Neural cell (in vitro differentiated cells): ENCODE measurements at regions not wholly inside any gene's neighbourhood (a gene's known extent, or its start where the extent isn't known, plus 50 kb on each side); places are given as distances from the start of the nearest gene placed in this dataset.

Experiments used
- H2AFZ ChIP-seq: fragments of 200-600, 300-800 bp; sonication (generic), shearing (Covaris generic); 2 replicates; pipeline ENCODE4 v1.6.0; 2014; ENCODE audit warnings: low read depth, mild to moderate bottlenecking, antibody characterized with exemption, low read length, moderate library complexity
- H3F3A ChIP-seq: fragments of 200-600 bp; shearing (Covaris generic); 2 replicates; pipeline ENCODE4 v1.6.1; 2016; ENCODE audit warnings: mild to moderate bottlenecking, moderate library complexity, mixed read lengths, antibody characterized with exemption, low read length; ENCODE audit not compliant: insufficient read depth, poor library complexity, severe bottlenecking
- H3K27ac ChIP-seq: fragments of 200-600, 300-800 bp; sonication (generic), shearing (Covaris generic); 2 replicates; pipeline ENCODE4 v1.5.1; 2014; ENCODE audit warnings: mild to moderate bottlenecking, low read length, moderate library complexity
- H3K27me3 ChIP-seq: fragments of 300-800, 200-600 bp; sonication (generic), shearing (Covaris generic); 2 replicates; pipeline ENCODE4 v1.6.0; 2014; ENCODE audit warnings: mild to moderate bottlenecking, low read depth, low read length, moderate library complexity; ENCODE audit not compliant: insufficient read depth
- H3K36me3 ChIP-seq: fragments of 300-800, 200-600 bp; sonication (generic), shearing (Covaris generic); 2 replicates; pipeline ENCODE4 v1.5.1; 2014; ENCODE audit warnings: mild to moderate bottlenecking, antibody characterized with exemption, low read length, moderate library complexity; ENCODE audit not compliant: insufficient read depth
- H3K4me2 ChIP-seq: fragments of 300-800, 200-600 bp; sonication (generic), shearing (Covaris generic); 2 replicates; pipeline ENCODE4 v1.6.0; 2014; ENCODE audit warnings: mild to moderate bottlenecking, low read length
- H3K4me3 ChIP-seq: fragments of 300-800, 200-600 bp; sonication (generic), shearing (Covaris generic); 2 replicates; pipeline ENCODE4 v1.5.1; 2014; ENCODE audit warnings: mild to moderate bottlenecking, low read length, moderate library complexity
- H3K79me2 ChIP-seq: fragments of 200-600 bp; shearing (Covaris generic); replicated peaks from 2 replicates; pipeline ENCODE4 v1.6.0; 2014; ENCODE audit warnings: mild to moderate bottlenecking, low read length, moderate library complexity; ENCODE audit not compliant: insufficient read depth
- H3K9ac ChIP-seq: fragments of 300-800, 200-600 bp; sonication (generic), shearing (Covaris generic); 2 replicates; pipeline ENCODE4 v1.6.1; 2016; ENCODE audit warnings: mild to moderate bottlenecking, low read length, mixed read lengths
- H3K9me2 ChIP-seq: fragments of 200-600 bp; shearing (Covaris generic); 2 replicates; pipeline ENCODE4 v1.6.1; 2016; ENCODE audit warnings: mild to moderate bottlenecking, low read length, mixed read lengths; ENCODE audit not compliant: insufficient read depth
- H3K9me3 ChIP-seq: fragments of 200-600, 300-800 bp; sonication (generic), shearing (Covaris generic); 2 replicates; pipeline ENCODE4 v1.6.1; 2016; ENCODE audit warnings: mild to moderate bottlenecking, mixed run types, low read length, moderate library complexity, mixed read lengths
- H4K20me1 ChIP-seq: fragments of 200-600 bp; shearing (Covaris generic); 2 replicates; pipeline ENCODE4 v1.6.1; 2016; ENCODE audit warnings: mild to moderate bottlenecking, mixed run types; ENCODE audit not compliant: insufficient read depth
- EP300 ChIP-seq: fragments of 450-650 bp; conservative IDR thresholded peaks from 2 replicates; pipeline ENCODE4 v1.6.1; 2014; ENCODE audit warnings: antibody characterized with exemption, mild to moderate bottlenecking, moderate library complexity; ENCODE audit not compliant: poor library complexity, severe bottlenecking
- EZH2 ChIP-seq: fragments of 200-600, 300-800 bp; shearing (Covaris generic), sonication (generic); IDR thresholded peaks from 2 replicates; pipeline ENCODE4 v1.6.1; 2014; ENCODE audit warnings: antibody characterized with exemption, low read length, borderline replicate concordance, mild to moderate bottlenecking; ENCODE audit not compliant: insufficient read depth, poor library complexity, severe bottlenecking
- MXI1 ChIP-seq: fragments of 450-650 bp; conservative IDR thresholded peaks from 2 replicates; pipeline ENCODE4 v1.6.1; 2014; ENCODE audit warnings: antibody characterized with exemption, mild to moderate bottlenecking; ENCODE audit not compliant: poor library complexity, severe bottlenecking
- POLR2AphosphoS5 ChIP-seq: IDR thresholded peaks from 2 replicates; pipeline ENCODE4 v1.6.1; 2012
- RAD21 ChIP-seq: fragments of 450-650 bp; conservative IDR thresholded peaks from 2 replicates; pipeline ENCODE4 v1.6.1; 2014; ENCODE audit warnings: antibody characterized with exemption, mild to moderate bottlenecking, moderate library complexity
- SMC3 ChIP-seq: fragments of 450-650 bp; conservative IDR thresholded peaks from 2 replicates; pipeline ENCODE4 v1.6.1; 2014; ENCODE audit warnings: antibody characterized with exemption, mild to moderate bottlenecking, moderate library complexity; ENCODE audit not compliant: poor library complexity
- TAF1 ChIP-seq: IDR thresholded peaks from 2 replicates; pipeline ENCODE4 v1.6.1; 2012; ENCODE audit warnings: low read depth
- TF ChIP-seq, protein P1 (sequence below): IDR thresholded peaks from 2 replicates; pipeline ENCODE4 v1.6.1; 2012; ENCODE audit warnings: borderline replicate concordance
- TF ChIP-seq, protein P2 (sequence below): fragments of 450-650 bp; IDR thresholded peaks from 2 replicates; pipeline ENCODE4 v1.5.1; 2014; ENCODE audit warnings: antibody characterized with exemption, mild to moderate bottlenecking, moderate library complexity; ENCODE audit not compliant: poor library complexity, severe bottlenecking

DNA sequence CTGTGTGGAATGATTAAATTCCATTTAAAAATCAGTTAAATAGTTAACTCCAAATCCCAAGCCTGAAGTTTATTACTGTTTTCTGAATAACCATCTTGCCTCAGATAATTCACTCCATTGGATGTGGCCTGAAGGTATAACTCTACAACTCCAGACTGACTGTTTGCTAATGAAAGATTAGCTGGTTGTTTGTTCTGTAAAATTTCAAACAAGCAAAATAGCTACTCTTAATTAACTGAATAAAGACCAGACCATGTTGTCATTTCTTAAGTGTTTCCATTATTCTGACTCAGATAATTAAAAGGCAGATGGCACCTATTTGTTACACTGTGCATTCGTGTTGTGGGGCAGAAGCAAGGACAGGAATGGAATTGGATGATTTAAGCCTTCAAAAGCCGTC, 78.5 kb upstream of the DDIT4L start:
- Histone ChIP-seq H3K9ac (no peak overlapping the region), H4K20me1 (no peaks in the 10 kb centered on the region), H3K9me3 (no peaks in the 10 kb centered on the region), H3F3A (no peaks in the 10 kb centered on the region), H3K27ac (no peak overlapping the region), H3K4me3 (no peak overlapping the region), H3K36me3 (no peaks in the 10 kb centered on the region), H3K27me3 (no peaks in the 10 kb centered on the region), H3K9me2 (no peaks in the 10 kb centered on the region), H3K79me2 (no peaks in the 10 kb centered on the region), H3K4me2 (no peak overlapping the region), H2AFZ (no peak overlapping the region)
- TF ChIP-seq EP300 (no peak), SMC3 (no peak), TAF1 (no peak), EZH2 (no peak), RAD21 (no peak), MXI1 (no peak), POLR2AphosphoS5 (no peak)
- TF ChIP-seq, protein P1, sequence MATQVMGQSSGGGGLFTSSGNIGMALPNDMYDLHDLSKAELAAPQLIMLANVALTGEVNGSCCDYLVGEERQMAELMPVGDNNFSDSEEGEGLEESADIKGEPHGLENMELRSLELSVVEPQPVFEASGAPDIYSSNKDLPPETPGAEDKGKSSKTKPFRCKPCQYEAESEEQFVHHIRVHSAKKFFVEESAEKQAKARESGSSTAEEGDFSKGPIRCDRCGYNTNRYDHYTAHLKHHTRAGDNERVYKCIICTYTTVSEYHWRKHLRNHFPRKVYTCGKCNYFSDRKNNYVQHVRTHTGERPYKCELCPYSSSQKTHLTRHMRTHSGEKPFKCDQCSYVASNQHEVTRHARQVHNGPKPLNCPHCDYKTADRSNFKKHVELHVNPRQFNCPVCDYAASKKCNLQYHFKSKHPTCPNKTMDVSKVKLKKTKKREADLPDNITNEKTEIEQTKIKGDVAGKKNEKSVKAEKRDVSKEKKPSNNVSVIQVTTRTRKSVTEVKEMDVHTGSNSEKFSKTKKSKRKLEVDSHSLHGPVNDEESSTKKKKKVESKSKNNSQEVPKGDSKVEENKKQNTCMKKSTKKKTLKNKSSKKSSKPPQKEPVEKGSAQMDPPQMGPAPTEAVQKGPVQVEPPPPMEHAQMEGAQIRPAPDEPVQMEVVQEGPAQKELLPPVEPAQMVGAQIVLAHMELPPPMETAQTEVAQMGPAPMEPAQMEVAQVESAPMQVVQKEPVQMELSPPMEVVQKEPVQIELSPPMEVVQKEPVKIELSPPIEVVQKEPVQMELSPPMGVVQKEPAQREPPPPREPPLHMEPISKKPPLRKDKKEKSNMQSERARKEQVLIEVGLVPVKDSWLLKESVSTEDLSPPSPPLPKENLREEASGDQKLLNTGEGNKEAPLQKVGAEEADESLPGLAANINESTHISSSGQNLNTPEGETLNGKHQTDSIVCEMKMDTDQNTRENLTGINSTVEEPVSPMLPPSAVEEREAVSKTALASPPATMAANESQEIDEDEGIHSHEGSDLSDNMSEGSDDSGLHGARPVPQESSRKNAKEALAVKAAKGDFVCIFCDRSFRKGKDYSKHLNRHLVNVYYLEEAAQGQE = no peak
- TF ChIP-seq, protein P2, sequence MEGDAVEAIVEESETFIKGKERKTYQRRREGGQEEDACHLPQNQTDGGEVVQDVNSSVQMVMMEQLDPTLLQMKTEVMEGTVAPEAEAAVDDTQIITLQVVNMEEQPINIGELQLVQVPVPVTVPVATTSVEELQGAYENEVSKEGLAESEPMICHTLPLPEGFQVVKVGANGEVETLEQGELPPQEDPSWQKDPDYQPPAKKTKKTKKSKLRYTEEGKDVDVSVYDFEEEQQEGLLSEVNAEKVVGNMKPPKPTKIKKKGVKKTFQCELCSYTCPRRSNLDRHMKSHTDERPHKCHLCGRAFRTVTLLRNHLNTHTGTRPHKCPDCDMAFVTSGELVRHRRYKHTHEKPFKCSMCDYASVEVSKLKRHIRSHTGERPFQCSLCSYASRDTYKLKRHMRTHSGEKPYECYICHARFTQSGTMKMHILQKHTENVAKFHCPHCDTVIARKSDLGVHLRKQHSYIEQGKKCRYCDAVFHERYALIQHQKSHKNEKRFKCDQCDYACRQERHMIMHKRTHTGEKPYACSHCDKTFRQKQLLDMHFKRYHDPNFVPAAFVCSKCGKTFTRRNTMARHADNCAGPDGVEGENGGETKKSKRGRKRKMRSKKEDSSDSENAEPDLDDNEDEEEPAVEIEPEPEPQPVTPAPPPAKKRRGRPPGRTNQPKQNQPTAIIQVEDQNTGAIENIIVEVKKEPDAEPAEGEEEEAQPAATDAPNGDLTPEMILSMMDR = no peak

DNA sequence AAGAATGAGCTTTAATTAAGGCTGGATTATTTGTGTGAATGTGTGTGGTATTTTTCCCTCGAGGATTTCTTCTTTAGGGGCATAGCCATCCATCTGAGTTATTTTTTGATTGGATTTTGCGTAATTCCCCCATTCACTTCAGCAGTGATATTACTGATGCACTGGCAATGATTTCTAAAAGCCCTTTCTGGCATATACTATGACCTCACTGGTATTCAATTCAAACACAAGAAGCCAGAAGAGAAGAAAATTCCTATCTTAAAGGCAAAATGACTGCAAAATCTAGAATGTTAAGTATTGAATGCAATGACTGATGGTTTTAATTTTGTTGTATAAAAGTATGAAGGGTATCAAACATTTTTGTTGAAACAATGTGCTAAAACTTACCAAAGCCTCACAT, 71.1 kb upstream of the DDIT4L start:
- Histone ChIP-seq H2AFZ (no peak overlapping the region), H3K4me2 (no peak overlapping the region), H3K27ac (no peak overlapping the region), H3F3A (no peaks in the 10 kb centered on the region), H3K9me3 (no peaks in the 10 kb centered on the region), H3K4me3 (no peak overlapping the region), H4K20me1 (no peaks in the 10 kb centered on the region), H3K36me3 (no peaks in the 10 kb centered on the region), H3K79me2 (no peaks in the 10 kb centered on the region), H3K9me2 (no peaks in the 10 kb centered on the region), H3K9ac (no peak overlapping the region), H3K27me3 (no peaks in the 10 kb centered on the region)
- TF ChIP-seq RAD21 = no peak
- TF ChIP-seq, protein P1 = no peak
- TF ChIP-seq TAF1 = no peak
- TF ChIP-seq POLR2AphosphoS5 = no peak
- no peak for TF ChIP-seq EP300
- no peak for TF ChIP-seq MXI1
- TF ChIP-seq EZH2 = no peak
- TF ChIP-seq, protein P2 = no peak
- no peak for TF ChIP-seq SMC3
